Small intestine (tissue), 7 donors: ENCODE measurements at regions not wholly inside any gene's neighbourhood (a gene's known extent, or its start where the extent isn't known, plus 50 kb on each side); places are given as distances from the start of the nearest gene placed in this dataset.

ENCODE experiments used
- DNase-seq, 2 donors: peaks; one replicate each; pipeline versions ENCODE4 v3.0.0 to v3.0.0-alpha.2; 2013
- FAIRE-seq: peaks from 2 replicates; lab custom pipeline; 2012; peaks lifted over from hg19 to GRCh38; lab: Jason Lieb, UNC
- H3K27ac ChIP-seq, 3 donors: one replicate each; pipeline ENCODE4 v1.5.1; 2013; ENCODE audit warnings: low read length in 2 of 3, mild to moderate bottlenecking in 2 of 3, control low read depth in 1 of 3, inconsistent platforms in 1 of 3, low read depth in 1 of 3, moderate library complexity in 1 of 3
- H3K27me3 ChIP-seq, 3 donors: one replicate each; pipeline ENCODE4 v1.6.1; 2013; ENCODE audit warnings: low read length in 3 of 3, inconsistent platforms in 1 of 3; ENCODE audit not compliant: control insufficient read depth in 3 of 3, insufficient read depth in 3 of 3
- H3K36me3 ChIP-seq, 3 donors: one replicate each; pipeline ENCODE4 v1.6.1; 2013; ENCODE audit warnings: low read length in 3 of 3, inconsistent platforms in 1 of 3, low read depth in 1 of 3, mild to moderate bottlenecking in 1 of 3, moderate library complexity in 1 of 3; ENCODE audit not compliant: control insufficient read depth in 3 of 3, insufficient read depth in 2 of 3
- H3K4me1 ChIP-seq, 3 donors: one replicate each; pipeline ENCODE4 v1.6.1; 2013; ENCODE audit warnings: low read length in 2 of 3, inconsistent platforms in 1 of 3, low read depth in 1 of 3, mild to moderate bottlenecking in 1 of 3, moderate library complexity in 1 of 3; ENCODE audit not compliant: control insufficient read depth in 3 of 3, insufficient read depth in 2 of 3
- H3K4me3 ChIP-seq, 3 donors: one replicate each; pipeline ENCODE4 v1.5.1; 2013; ENCODE audit warnings: low read length in 3 of 3, control low read depth in 1 of 3, inconsistent platforms in 1 of 3, low read depth in 1 of 3, mild to moderate bottlenecking in 1 of 3, moderate library complexity in 1 of 3
- H3K9me3 ChIP-seq, 2 donors: one replicate each; pipeline ENCODE4 v1.6.1; 2013; ENCODE audit warnings: low read depth in 1 of 2, low read length in 1 of 2; ENCODE audit not compliant: control insufficient read depth in 2 of 2, insufficient read depth in 1 of 2
- WGBS, 3 donors: extraction: QIAGEN DNeasy Blood & Tissue Kit; methylation state at CpG; one replicate each; pipeline ENCODE4 v1.1.7; 2013; 5-methylcytosine and 5-hydroxymethylcytosine counted together
- donor health status: healthy with polysubstance abuse.
- donor health status: control.
- donor health status: control.
- donor health status: Bipolar disorder and iron deficiency.
- donor health status: healthy.

GRCh38 chr2:76298041-76298440 is 587.3 kb upstream of the GCFC2 start:
- Histone ChIP-seq H3K4me1 (no peaks in the 10 kb centered on the region), H3K4me3 (no peak overlapping the region), H3K9me3 (no peaks in the 10 kb centered on the region), H3K27ac (no peak overlapping the region), H3K27me3 (no peaks in the 10 kb centered on the region), H3K36me3 (no peaks in the 10 kb centered on the region)
- FAIRE-seq (no peak), DNase-seq (no peak)

GRCh38 chr2:76296438-76296837 is 585.7 kb upstream of the GCFC2 start:
- no peaks in the 10 kb centered on the region for H3K4me1 ChIP-seq
- H3K36me3 ChIP-seq: no peaks in the 10 kb centered on the region

DNA sequence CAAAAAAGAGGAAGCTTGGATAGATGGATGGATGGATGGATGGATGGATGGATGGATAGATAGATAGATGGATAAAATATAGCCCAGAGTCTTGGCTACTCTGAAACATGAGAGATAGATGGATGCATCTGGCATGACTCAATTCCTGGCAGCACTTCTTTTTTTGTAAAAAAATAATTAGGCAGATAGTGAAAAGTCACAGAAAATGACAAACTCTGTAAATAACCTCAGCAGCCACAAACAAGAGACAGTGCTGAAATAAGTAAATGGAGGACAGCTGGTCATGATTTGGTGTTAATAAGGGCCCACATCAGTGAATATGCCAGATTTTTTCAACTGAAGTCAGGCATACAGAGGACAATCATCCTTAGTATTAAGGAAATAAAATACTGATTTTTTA is 585.0 kb upstream of the GCFC2 start:
- FAIRE-seq: no peak

More at GRCh38 chr2:76296438-76296837, 585.7 kb upstream of the GCFC2 start:
- Histone ChIP-seq H3K27ac (no peak overlapping the region), H3K9me3 (no peaks in the 10 kb centered on the region), H3K27me3 (no peaks in the 10 kb centered on the region), H3K4me3 (no peak overlapping the region)
- 82 to 89% (median 87%) methylated on average over 3 of the region's 3 CpGs for WGBS, 3 donors
- no peak for FAIRE-seq
- no peak for DNase-seq

DNA sequence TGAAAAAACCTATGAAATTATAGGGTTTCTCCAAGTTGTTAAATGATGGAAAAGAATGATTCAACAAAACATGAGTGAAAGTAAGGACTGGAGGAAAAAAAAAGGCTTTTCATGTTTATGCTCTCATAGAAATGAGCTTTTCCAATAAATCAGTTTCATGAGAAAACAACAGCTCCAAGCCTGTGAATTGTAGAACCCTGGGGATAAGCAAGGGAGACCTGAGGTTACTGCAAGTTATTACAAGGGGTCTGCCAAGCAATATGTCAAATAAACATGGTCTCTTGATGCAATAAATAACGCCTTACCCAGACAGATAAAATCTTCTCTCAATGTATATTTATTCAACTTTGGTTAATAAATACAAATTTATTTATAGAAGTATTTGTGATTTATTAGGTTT is 577.9 kb upstream of the GCFC2 start:
- H3K27ac ChIP-seq: no peak overlapping the region
- no peaks in the 10 kb centered on the region for H3K9me3 ChIP-seq
- H3K4me3 ChIP-seq: no peak overlapping the region
- DNase-seq: no peak
- no peak for FAIRE-seq
- H3K36me3 ChIP-seq: no peaks in the 10 kb centered on the region
- H3K27me3 ChIP-seq: no peaks in the 10 kb centered on the region
- H3K4me1 ChIP-seq: no peaks in the 10 kb centered on the region
- 47 to 69% (median 62%) methylated on average over 1 of the region's 1 CpG for WGBS, 3 donors

More for the DNA sequence above, 585.0 kb upstream of the GCFC2 start:
- Histone ChIP-seq H3K27me3 (no peaks in the 10 kb centered on the region), H3K4me3 (no peak overlapping the region), H3K27ac (no peak overlapping the region), H3K9me3 (no peaks in the 10 kb centered on the region), H3K4me1 (no peaks in the 10 kb centered on the region), H3K36me3 (no peaks in the 10 kb centered on the region)
- no peak for DNase-seq

GRCh38 chr2:76288146-76288545 is 577.4 kb upstream of the GCFC2 start:
- Histone ChIP-seq H3K4me1 (no peaks in the 10 kb centered on the region), H3K9me3 (no peaks in the 10 kb centered on the region), H3K27me3 (no peaks in the 10 kb centered on the region), H3K27ac (no peak overlapping the region), H3K4me3 (no peak overlapping the region), H3K36me3 (no peaks in the 10 kb centered on the region)
- no peak for DNase-seq
- FAIRE-seq: no peak
- 63 to 82% (median 68%) methylated on average over 2 of the region's 2 CpGs for WGBS, 3 donors

DNA sequence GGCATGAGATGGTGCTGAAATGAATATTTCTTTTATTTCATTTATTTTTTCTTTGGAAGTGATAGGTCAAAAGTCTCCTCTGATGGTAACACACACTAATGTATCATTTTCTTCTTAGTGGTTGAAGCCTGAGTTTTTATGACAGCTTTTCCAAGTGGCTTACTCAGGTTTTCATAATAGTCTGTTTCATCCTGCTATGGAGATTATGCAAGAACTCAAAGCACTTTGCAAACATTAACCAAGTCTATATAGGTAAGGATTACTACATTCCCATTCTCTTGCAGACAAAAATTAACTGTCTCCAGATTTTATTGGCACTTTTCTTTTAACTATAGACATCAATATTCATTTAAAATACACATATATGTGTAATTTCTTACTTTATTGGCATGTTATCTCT is 572.6 kb upstream of the GCFC2 start:
- FAIRE-seq: no peak
- Histone ChIP-seq H3K4me3 (no peak overlapping the region), H3K4me1 (no peaks in the 10 kb centered on the region), H3K27ac (no peak overlapping the region), H3K36me3 (no peaks in the 10 kb centered on the region), H3K27me3 (no peaks in the 10 kb centered on the region), H3K9me3 (no peaks in the 10 kb centered on the region)
- DNase-seq: peak in 1 of 2 donors; percentile 33

DNA sequence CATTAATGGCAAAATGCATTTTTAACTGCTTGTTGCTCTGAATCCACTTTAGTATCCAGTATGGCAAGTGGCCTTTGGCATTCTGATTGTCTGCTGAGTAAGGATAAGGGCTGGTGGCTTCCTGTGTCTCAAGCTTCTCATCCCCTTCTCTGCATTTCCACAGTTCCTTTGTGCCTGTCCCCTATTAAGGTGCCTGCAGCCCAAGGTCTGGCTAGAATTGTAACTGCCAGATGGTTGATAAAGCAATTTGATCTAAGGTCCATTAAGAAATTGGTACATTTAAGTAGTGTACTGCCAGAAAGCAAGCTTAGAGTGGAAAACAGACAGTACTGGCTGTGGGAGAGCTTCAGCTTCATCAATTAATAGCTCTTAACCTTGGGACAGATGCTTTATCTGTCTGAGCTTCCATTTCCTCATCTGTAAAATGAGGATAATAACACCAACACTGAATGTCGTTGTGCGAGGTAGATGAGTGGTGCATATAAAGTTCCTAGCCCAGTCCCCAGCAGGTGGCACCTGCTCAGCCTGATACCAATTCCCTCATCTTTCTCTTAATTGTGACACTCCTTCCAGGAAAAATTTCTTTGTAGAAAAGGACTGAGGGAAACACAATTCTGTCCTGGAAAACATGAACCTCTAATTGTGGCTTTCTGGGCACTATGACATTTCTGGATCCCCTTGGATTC is 570.6 kb upstream of the GCFC2 start:
- Histone ChIP-seq H3K27ac (no peak overlapping the region), H3K27me3 (no peaks in the 10 kb centered on the region), H3K36me3 (no peaks in the 10 kb centered on the region), H3K9me3 (no peaks in the 10 kb centered on the region), H3K4me1 (no peaks in the 10 kb centered on the region), H3K4me3 (no peak overlapping the region)
- FAIRE-seq: no peak
- 28 to 54% (median 33%) methylated on average over 2 of the region's 2 CpGs for WGBS, 3 donors
- no peak for DNase-seq

- H3K27ac ChIP-seq: no peak overlapping the region
- H3K9me3 ChIP-seq: no peaks in the 10 kb centered on the region
- H3K36me3 ChIP-seq: no peaks in the 10 kb centered on the region
- DNase-seq (no peak), FAIRE-seq (no peak)
- H3K4me1 ChIP-seq: no peaks in the 10 kb centered on the region
- WGBS, 3 donors: 31 to 78% (median 56%) methylated on average over 2 of the region's 2 CpGs
- H3K4me3 ChIP-seq: no peak overlapping the region
- H3K27me3 ChIP-seq: no peaks in the 10 kb centered on the region
Observed at GRCh38 chr2:76280686-76281085, 570.0 kb upstream of the GCFC2 start.

GRCh38 chr2:76279142-76279541 is 568.4 kb upstream of the GCFC2 start:
- FAIRE-seq: no peak
- H3K4me3 ChIP-seq: no peak overlapping the region

More at GRCh38 chr2:76279142-76279541, 568.4 kb upstream of the GCFC2 start:
- Histone ChIP-seq H3K36me3 (no peaks in the 10 kb centered on the region), H3K9me3 (no peaks in the 10 kb centered on the region), H3K27me3 (no peaks in the 10 kb centered on the region), H3K27ac (no peak overlapping the region), H3K4me1 (no peaks in the 10 kb centered on the region)
- DNase-seq: no peak
- WGBS, 3 donors: 72 to 87% (median 80%) methylated on average over 4 of the region's 4 CpGs
